ENCODE measurements at regions not wholly inside any gene's neighbourhood (a gene's known extent, or its start where the extent isn't known, plus 50 kb on each side); places are given as distances from the start of the nearest gene placed in this dataset.

- no peak for TF ChIP-seq CTCF (IDR thresholded peaks at IDR 0.05)
Measured at GRCh38 chr1:228894442-228894989, 159.2 kb downstream of the RHOU start.

GRCh38 chr1:228897901-228898300 lies 162.6 kb downstream of the RHOU start:
- no peak for TF ChIP-seq CTCF (IDR thresholded peaks at IDR 0.05)

- no peak for TF ChIP-seq CTCF (IDR thresholded peaks at IDR 0.05)
Measured at GRCh38 chr1:228898582-228898992, 163.3 kb downstream of the RHOU start.

- no peak for TF ChIP-seq CTCF (IDR thresholded peaks at IDR 0.05)
Measured at GRCh38 chr1:228899421-228899956, 164.2 kb downstream of the RHOU start.

GRCh38 chr1:228900099-228900885 lies 165.0 kb downstream of the RHOU start:
- TF ChIP-seq CTCF (IDR thresholded peaks at IDR 0.05) = no peak

GRCh38 chr1:228900886-228901392 lies 165.7 kb downstream of the RHOU start:
- TF ChIP-seq CTCF (IDR thresholded peaks at IDR 0.05) = no peak

GRCh38 chr1:228901936-228902681 lies 166.8 kb downstream of the RHOU start:
- TF ChIP-seq CTCF (IDR thresholded peaks at IDR 0.05) = no peak
